IMR-90 (cell line): ENCODE measurements at regions not wholly inside any gene's neighbourhood (a gene's known extent, or its start where the extent isn't known, plus 50 kb on each side); places are given as distances from the start of the nearest gene placed in this dataset.

Experiments used
- ATAC-seq: fragments of 200-7000 bp; cut with Tn5 transposase; 2 replicates; pipeline ENCODE4 v1.9.1; 2020; ENCODE audit warnings: low read depth, mild to moderate bottlenecking, moderate library complexity
- BruUV-seq: library from RNA; stranded (reverse); fragments of 400-500 nt; replicated peaks from 2 replicates; lab custom pipeline; 2021; lab: Mats Ljungman, UMichigan
- CTCF ChIA-PET: fragments of 300-600 bp; formaldehyde crosslinking; extraction: SDS; loops from one replicate; lab custom pipeline; 2021; ENCODE audit warnings: antibody characterized with exemption; lab: Yijun Ruan, JAX
- POLR2A ChIA-PET: fragments of 300-600 bp; sonication (Branson Sonifier 250); formaldehyde crosslinking; loops from one replicate; lab custom pipeline; 2022; ENCODE audit warnings: antibody characterized with exemption; ENCODE audit not compliant: unreplicated experiment; lab: Charles Lee
- DNase-seq: peaks from one replicate; pipeline ENCODE4 v3.0.0; 2013
- H2AFZ ChIP-seq: replicated peaks from 2 replicates; pipeline ENCODE3; 2013; ENCODE audit warnings: low read length, mild to moderate bottlenecking; ENCODE audit not compliant: poor library complexity
- H2AK5ac ChIP-seq: 2 replicates; pipeline ENCODE4 v1.6.1; 2013; ENCODE audit warnings: low read depth, low read length, inconsistent platforms
- H2AK9ac ChIP-seq: replicated peaks from 2 replicates; pipeline ENCODE3; 2013; ENCODE audit warnings: mild to moderate bottlenecking, low read depth, low read length, moderate library complexity; ENCODE audit not compliant: poor library complexity
- H2BK120ac ChIP-seq: 2 replicates; pipeline ENCODE4 v1.6.1; 2013; ENCODE audit warnings: low read depth, low read length, inconsistent platforms
- H2BK15ac ChIP-seq: 3 replicates; pipeline ENCODE4 v1.6.1; 2013; ENCODE audit warnings: low read depth, low read length, inconsistent platforms
- H2BK20ac ChIP-seq: 2 replicates; pipeline ENCODE4 v1.6.1; 2013; ENCODE audit warnings: low read depth, mild to moderate bottlenecking, inconsistent platforms, low read length, moderate library complexity
- H2BK5ac ChIP-seq: 2 replicates; pipeline ENCODE4 v1.6.1; 2013; ENCODE audit warnings: mild to moderate bottlenecking, low read depth, low read length, inconsistent platforms; ENCODE audit not compliant: poor library complexity, severe bottlenecking
- H3K14ac ChIP-seq: replicated peaks from 2 replicates; pipeline ENCODE4 v1.6.1; 2013; ENCODE audit warnings: low read depth, low read length, inconsistent platforms
- H3K18ac ChIP-seq: 2 replicates; pipeline ENCODE4 v1.6.1; 2013; ENCODE audit warnings: low read depth, low read length, control low read depth
- H3K23ac ChIP-seq: 2 replicates; pipeline ENCODE4 v1.6.1; 2013; ENCODE audit warnings: low read depth, low read length, inconsistent platforms
- H3K27ac ChIP-seq: 2 replicates; pipeline ENCODE4 v1.5.1; 2013; ENCODE audit warnings: mild to moderate bottlenecking, control low read depth, low read length; ENCODE audit not compliant: insufficient read depth
- H3K27me3 ChIP-seq: 2 replicates; pipeline ENCODE4 v1.6.1; 2013; ENCODE audit warnings: low read length; ENCODE audit not compliant: control insufficient read depth, insufficient read depth
- H3K36me3 ChIP-seq: 2 replicates; pipeline ENCODE4 v1.6.1; 2013; ENCODE audit warnings: low read length, mixed read lengths; ENCODE audit not compliant: control insufficient read depth, insufficient read depth
- H3K4ac ChIP-seq: 2 replicates; pipeline ENCODE4 v1.6.1; 2013; ENCODE audit warnings: low read depth, low read length, inconsistent platforms
- H3K4me1 ChIP-seq: 2 replicates; pipeline ENCODE4 v1.6.1; 2013; ENCODE audit warnings: low read length, mixed read lengths; ENCODE audit not compliant: control insufficient read depth, insufficient read depth
- H3K4me2 ChIP-seq: 2 replicates; pipeline ENCODE4 v1.6.1; 2013; ENCODE audit warnings: low read depth, mild to moderate bottlenecking, control low read depth, low read length, moderate library complexity
- H3K4me3 ChIP-seq: 2 replicates; pipeline ENCODE4 v1.5.1; 2013; ENCODE audit warnings: low read depth, mild to moderate bottlenecking, control low read depth, low read length, moderate library complexity; ENCODE audit not compliant: insufficient read depth
- H3K56ac ChIP-seq: 2 replicates; pipeline ENCODE4 v1.6.1; 2013; ENCODE audit warnings: low read length, inconsistent platforms; ENCODE audit not compliant: insufficient read depth; ENCODE audit errors: extremely low read depth
- H3K79me1 ChIP-seq, 2 experiments: 2 replicates each; pipeline ENCODE4 v1.6.1; 2013; ENCODE audit warnings: low read length in 2 of 2, inconsistent platforms in 1 of 2, low read depth in 1 of 2
- H3K9ac ChIP-seq: 2 replicates; pipeline ENCODE4 v1.6.1; 2013; ENCODE audit warnings: low read depth, low read length, control low read depth
- H3K9me1 ChIP-seq: 2 replicates; pipeline ENCODE4 v1.6.1; 2013; ENCODE audit warnings: low read length, inconsistent platforms; ENCODE audit not compliant: insufficient read depth
- H3K9me3 ChIP-seq: 2 replicates; pipeline ENCODE4 v1.6.1; 2013; ENCODE audit warnings: low read length; ENCODE audit not compliant: control insufficient read depth, insufficient read depth
- H4K20me1 ChIP-seq: 2 replicates; pipeline ENCODE4 v1.6.1; 2013; ENCODE audit warnings: low read length, inconsistent platforms; ENCODE audit not compliant: insufficient read depth
- H4K5ac ChIP-seq: 2 replicates; pipeline ENCODE4 v1.6.1; 2013; ENCODE audit warnings: mild to moderate bottlenecking, low read depth, low read length, control low read depth
- H4K8ac ChIP-seq, 2 experiments: 2 replicates each; pipeline ENCODE4 v1.6.1; 2013; ENCODE audit warnings: low read depth in 2 of 2, low read length in 2 of 2, control low read depth in 1 of 2, inconsistent platforms in 1 of 2
- H4K91ac ChIP-seq: 2 replicates; pipeline ENCODE4 v1.6.1; 2013; ENCODE audit warnings: low read depth, low read length, inconsistent platforms; ENCODE audit not compliant: insufficient read depth
- CEBPB ChIP-seq: IDR thresholded peaks from 2 replicates; pipeline ENCODE4 v1.6.1; 2012; ENCODE audit warnings: low read depth, low read length, improper control_type of control experiment
- MAFK ChIP-seq: IDR thresholded peaks from 2 replicates; pipeline ENCODE4 v1.6.1; 2012; ENCODE audit warnings: low read depth, low read length, improper control_type of control experiment
- MAZ ChIP-seq: IDR thresholded peaks from 2 replicates; pipeline ENCODE4 v1.6.1; 2012; ENCODE audit warnings: low read depth, mild to moderate bottlenecking, low read length, improper control_type of control experiment, moderate library complexity, borderline replicate concordance
- MXI1 ChIP-seq: IDR thresholded peaks from 2 replicates; pipeline ENCODE4 v1.6.1; 2012; ENCODE audit warnings: low read depth, mild to moderate bottlenecking, low read length, moderate library complexity, borderline replicate concordance
- NFE2L2 ChIP-seq: fragments of 150-350 bp; IDR thresholded peaks from 2 replicates; pipeline ENCODE4 v1.6.1; 2016; ENCODE audit warnings: low read depth, mild to moderate bottlenecking, low read length
- POLR2A ChIP-seq: IDR thresholded peaks from 2 replicates; pipeline ENCODE4 v1.6.1; 2012; ENCODE audit warnings: mild to moderate bottlenecking, low read depth, low read length
- RAD21 ChIP-seq: IDR thresholded peaks from 2 replicates; pipeline ENCODE4 v1.6.1; 2012; ENCODE audit warnings: low read length, improper control_type of control experiment
- RCOR1 ChIP-seq: IDR thresholded peaks from 2 replicates; pipeline ENCODE4 v1.6.1; 2012; ENCODE audit warnings: mild to moderate bottlenecking, low read length, improper control_type of control experiment; ENCODE audit not compliant: insufficient replicate concordance
- SMC3 ChIP-seq: fragments of 150-350 bp; IDR thresholded peaks from 2 replicates; pipeline ENCODE4 v1.6.1; 2016; ENCODE audit warnings: low read depth, mild to moderate bottlenecking, antibody characterized with exemption, low read length, moderate library complexity
- WGBS, 2 experiments: methylation state at CpG; one replicate each; pipeline versions ENCODE4 v1.1.5 to v1.1.7; 2013; ENCODE audit warnings: missing lambda C conversion rate in 2 of 2; ENCODE audit not compliant: insufficient read length in 1 of 2; ENCODE audit errors: extremely low coverage in 2 of 2; 5-methylcytosine and 5-hydroxymethylcytosine counted together
- dilution Hi-C: fragments of 300-500 bp; cut with HindIII; formaldehyde crosslinking; loops from one replicate; pipeline ENCODE4 v1.14.3; 2018; ENCODE audit warnings: low sequenced_read_pairs; ENCODE audit not compliant: unreplicated experiment
- in situ Hi-C: fragments of 300-500 bp; cut with MboI; formaldehyde crosslinking; loops from 3 replicates; pipeline ENCODE4 v1.14.3; 2019; ENCODE audit warnings: low sequenced_read_pairs, inconsistent platforms, mixed read lengths
- intact Hi-C: fragments of 100-400 bp; cut with micrococcal nuclease; formaldehyde crosslinking; loops from 2 replicates; pipeline ENCODE4 v1.10.0; 2022
- TF ChIP-seq, protein P1 (sequence below): conservative IDR thresholded peaks from 2 replicates; pipeline ENCODE4 v1.5.1; 2012; ENCODE audit warnings: mild to moderate bottlenecking, low read depth, low read length, improper control_type of control experiment
- TF ChIP-seq, protein P2 (sequence below): fragments of 150-350 bp; IDR thresholded peaks from 2 replicates; pipeline ENCODE4 v1.6.1; 2016; ENCODE audit warnings: low read depth, mild to moderate bottlenecking, low read length, moderate library complexity, borderline replicate concordance

DNA sequence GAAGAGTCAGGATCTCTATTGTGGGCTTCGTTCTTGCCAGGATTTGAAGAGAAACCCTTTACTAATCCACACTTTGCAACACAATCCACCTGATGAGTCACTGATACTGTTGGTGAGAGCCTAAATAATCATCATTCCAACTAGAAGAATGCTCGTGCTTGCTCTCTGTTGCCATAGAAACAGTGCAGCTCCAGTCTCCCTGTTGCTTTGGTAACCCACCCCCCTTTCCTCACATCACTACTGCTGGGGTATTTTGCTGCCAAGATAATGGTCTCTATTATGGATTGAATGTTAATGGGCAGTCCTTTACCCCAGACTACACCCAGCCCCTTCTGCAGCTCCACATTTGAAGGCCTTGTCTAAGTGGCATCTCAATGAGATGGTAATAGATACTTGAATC, 190.4 kb downstream of the ABCC12 start:
- H3K56ac ChIP-seq: no peak overlapping the region
- no CpG with 5 or more reads among the region's 2 CpGs for WGBS, 2 experiments
- no peaks in the 10 kb centered on the region for H3K4me1 ChIP-seq
- H4K8ac ChIP-seq: no peak overlapping the region
- no peaks in the 10 kb centered on the region for H3K9me3 ChIP-seq
- no peak overlapping the region for H2BK15ac ChIP-seq
- CTCF ChIA-PET: no interaction called here
- H4K91ac ChIP-seq: no peak overlapping the region
- no peak overlapping the region for H3K4me3 ChIP-seq
- BruUV-seq: no TSS peak
- no peaks in the 10 kb centered on the region for H3K9me1 ChIP-seq
- no peak for TF ChIP-seq CEBPB
- no peak for TF ChIP-seq SMC3
- TF ChIP-seq, protein P1, sequence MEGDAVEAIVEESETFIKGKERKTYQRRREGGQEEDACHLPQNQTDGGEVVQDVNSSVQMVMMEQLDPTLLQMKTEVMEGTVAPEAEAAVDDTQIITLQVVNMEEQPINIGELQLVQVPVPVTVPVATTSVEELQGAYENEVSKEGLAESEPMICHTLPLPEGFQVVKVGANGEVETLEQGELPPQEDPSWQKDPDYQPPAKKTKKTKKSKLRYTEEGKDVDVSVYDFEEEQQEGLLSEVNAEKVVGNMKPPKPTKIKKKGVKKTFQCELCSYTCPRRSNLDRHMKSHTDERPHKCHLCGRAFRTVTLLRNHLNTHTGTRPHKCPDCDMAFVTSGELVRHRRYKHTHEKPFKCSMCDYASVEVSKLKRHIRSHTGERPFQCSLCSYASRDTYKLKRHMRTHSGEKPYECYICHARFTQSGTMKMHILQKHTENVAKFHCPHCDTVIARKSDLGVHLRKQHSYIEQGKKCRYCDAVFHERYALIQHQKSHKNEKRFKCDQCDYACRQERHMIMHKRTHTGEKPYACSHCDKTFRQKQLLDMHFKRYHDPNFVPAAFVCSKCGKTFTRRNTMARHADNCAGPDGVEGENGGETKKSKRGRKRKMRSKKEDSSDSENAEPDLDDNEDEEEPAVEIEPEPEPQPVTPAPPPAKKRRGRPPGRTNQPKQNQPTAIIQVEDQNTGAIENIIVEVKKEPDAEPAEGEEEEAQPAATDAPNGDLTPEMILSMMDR: no peak
- no peak for TF ChIP-seq NFE2L2
- TF ChIP-seq POLR2A: no peak
- TF ChIP-seq MAZ: no peak
- no peak for TF ChIP-seq MAFK
- TF ChIP-seq RCOR1: no peak
- TF ChIP-seq, protein P2, sequence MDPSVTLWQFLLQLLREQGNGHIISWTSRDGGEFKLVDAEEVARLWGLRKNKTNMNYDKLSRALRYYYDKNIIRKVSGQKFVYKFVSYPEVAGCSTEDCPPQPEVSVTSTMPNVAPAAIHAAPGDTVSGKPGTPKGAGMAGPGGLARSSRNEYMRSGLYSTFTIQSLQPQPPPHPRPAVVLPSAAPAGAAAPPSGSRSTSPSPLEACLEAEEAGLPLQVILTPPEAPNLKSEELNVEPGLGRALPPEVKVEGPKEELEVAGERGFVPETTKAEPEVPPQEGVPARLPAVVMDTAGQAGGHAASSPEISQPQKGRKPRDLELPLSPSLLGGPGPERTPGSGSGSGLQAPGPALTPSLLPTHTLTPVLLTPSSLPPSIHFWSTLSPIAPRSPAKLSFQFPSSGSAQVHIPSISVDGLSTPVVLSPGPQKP: no peak
- TF ChIP-seq RAD21: no peak
- no peak for TF ChIP-seq MXI1
- no peak overlapping the region for H2AFZ ChIP-seq
- H2BK20ac ChIP-seq: no peak overlapping the region
- H3K27ac ChIP-seq: no peak overlapping the region
- H4K5ac ChIP-seq: no peak overlapping the region
- H3K36me3 ChIP-seq: no peaks in the 10 kb centered on the region
- no peak overlapping the region for H2BK120ac ChIP-seq
- H3K4me2 ChIP-seq: no peak overlapping the region
- no peak overlapping the region for H2AK5ac ChIP-seq
- dilution Hi-C loops (no loop called here), intact Hi-C loops (loop anchor here (10.0 kb wide), 1 partner anchor 181 kb away; no protein-coding TSS in a partner anchor), in situ Hi-C loops (no loop called here)
- DNase-seq (peak; percentile 50), ATAC-seq (no peak)
- no peak overlapping the region for H2BK5ac ChIP-seq
- H3K9ac ChIP-seq: no peak overlapping the region
- H4K20me1 ChIP-seq: no peaks in the 10 kb centered on the region
- H3K79me1 ChIP-seq: no peaks in the 10 kb centered on the region
- H3K18ac ChIP-seq: no peak overlapping the region
- POLR2A ChIA-PET: no interaction called here
- no peak overlapping the region for H2AK9ac ChIP-seq
- no peak overlapping the region for H3K23ac ChIP-seq
- H3K4ac ChIP-seq: no peak overlapping the region
- no peaks in the 10 kb centered on the region for H3K27me3 ChIP-seq
- no peak overlapping the region for H3K14ac ChIP-seq
